ENCODE measurements at regions not wholly inside any gene's neighbourhood (a gene's known extent, or its start where the extent isn't known, plus 50 kb on each side); places are given as distances from the start of the nearest gene placed in this dataset.

DNA sequence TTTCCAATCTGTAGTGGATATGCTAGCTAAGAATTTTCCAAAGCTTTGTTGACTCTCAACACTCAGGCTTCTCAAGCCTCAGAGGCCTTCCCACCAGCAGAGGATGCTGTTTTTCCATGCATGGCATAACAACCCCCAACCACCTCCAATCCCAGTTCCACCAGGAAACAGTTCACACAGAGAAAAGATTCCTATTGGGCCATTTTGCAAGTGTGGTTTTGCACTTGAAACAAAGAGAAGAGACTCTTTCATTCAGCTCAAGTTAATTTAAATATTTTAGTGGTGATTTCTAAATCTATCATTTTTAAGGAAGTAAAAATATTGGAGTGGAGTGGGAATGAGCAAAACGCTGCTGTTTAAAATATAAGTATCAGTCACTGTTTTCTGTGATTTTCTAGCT lies 105.6 kb upstream of the COL1A2 start:
- Histone ChIP-seq H3F3A (replicated peaks; ENCODE audit: insufficient read depth) (no peaks in the 10 kb centered on the region), H3K9me2 (no peaks in the 10 kb centered on the region), H3K27ac (ENCODE audit: low read depth in 2 of 2, low read length in 1 of 2) (no peak overlapping the region; a peak in 1 of 4 replicates), H3K9ac (no peak overlapping the region), H3K36me3 (replicated peaks in 1 of 2; ENCODE audit: control insufficient read depth in 1 of 2, insufficient read depth in 2 of 2, low read length in 1 of 2) (no peaks in the 10 kb centered on the region), H3K27me3 (ENCODE audit: insufficient read depth) (no peaks in the 10 kb centered on the region), H2AFZ (ENCODE audit: low read depth) (peak overlapping the region; percentile 36), H3K79me2 (ENCODE audit: insufficient read depth) (no peaks in the 10 kb centered on the region), H3K4me2 (no peak overlapping the region), H3K9me3 (no peaks in the 10 kb centered on the region), H3K4me1 (ENCODE audit: control insufficient read depth in 1 of 2, insufficient read depth in 2 of 2, low read depth in 1 of 2, low read length in 1 of 2) (peaks cover 2 to 4% of the 10 kb centered on the region in 2 experiments; a peak in 2 of 4 replicates), H4K20me1 (ENCODE audit: insufficient read depth) (no peaks in the 10 kb centered on the region), H3K4me3 (ENCODE audit: low read depth in 2 of 2, low read length in 1 of 2) (no peak overlapping the region; a peak in 1 of 4 replicates)
- POLR2A ChIA-PET: no interaction called here
- no peak for TF ChIP-seq POLR2AphosphoS5 (IDR thresholded peaks at IDR 0.05; ENCODE audit: low read depth, low read length)
- peak; percentile 100 for TF ChIP-seq RAD21 (IDR thresholded peaks at IDR 0.05; ENCODE audit: low read length)
- TF ChIP-seq TCF12 (IDR thresholded peaks at IDR 0.05): peak; percentile 36; the same call in 1 of the 2 replicates
- 0 out of 2 replicates have a peak, but pooled peaks have one; percentile 29 for TF ChIP-seq RCOR1 (IDR thresholded peaks at IDR 0.05; ENCODE audit: low read length)
- TF ChIP-seq USF2 (IDR thresholded peaks at IDR 0.05; ENCODE audit: borderline replicate concordance, low read depth, low read length): no peak
- no peak; a peak in 2 of 4 replicates for TF ChIP-seq EP300 (IDR thresholded peaks at IDR 0.05; ENCODE audit: borderline replicate concordance in 1 of 2, low read depth in 1 of 2, low read length in 1 of 2)
- TF ChIP-seq SMC3 (IDR thresholded peaks at IDR 0.05; ENCODE audit: low read depth, low read length): peak; percentile 100
- TF ChIP-seq SIN3A (IDR thresholded peaks at IDR 0.05; ENCODE audit: borderline replicate concordance, low read depth, low read length): peak; percentile 41; the same call in 1 of the 2 replicates
- TF ChIP-seq NRF1 (IDR thresholded peaks at IDR 0.05; ENCODE audit: low read depth, low read length): no peak
- TF ChIP-seq REST (IDR thresholded peaks at IDR 0.05; ENCODE audit: low read depth, low read length): 0 out of 2 replicates have a peak, but pooled peaks have one; percentile 20
- peak; percentile 67 for TF ChIP-seq CHD2 (IDR thresholded peaks at IDR 0.05; ENCODE audit: low read length, partially characterized antibody)
- TF ChIP-seq ELF1 (IDR thresholded peaks at IDR 0.05): peak; percentile 55; the same call in 1 of the 2 replicates
- peak; percentile 58; the same call in 1 of the 2 replicates for TF ChIP-seq MAX (IDR thresholded peaks at IDR 0.05; ENCODE audit: low read depth)
- peak; percentile 100 for TF ChIP-seq CTCF (IDR thresholded peaks at IDR 0.05)
- TF ChIP-seq YY1 (IDR thresholded peaks at IDR 0.05; ENCODE audit: low read depth): no peak
- TF ChIP-seq GABPA (IDR thresholded peaks at IDR 0.05; ENCODE audit: low read depth): peak; percentile 21; the same call in 1 of the 2 replicates
- no peak for TF ChIP-seq MEF2A (IDR thresholded peaks at IDR 0.05; ENCODE audit: borderline replicate concordance, low read depth)
- no peak for TF ChIP-seq JUND (IDR thresholded peaks at IDR 0.05)
- peak; percentile 85; the same call in 1 of the 2 replicates for TF ChIP-seq RFX5 (IDR thresholded peaks at IDR 0.05; ENCODE audit: low read length)
- DNase-seq: peak; percentile 68
- WGBS (ENCODE audit: low lambda C conversion rate): 95% methylated on average over 1 of the region's 1 CpG
- CTCF ChIA-PET: interaction anchor here (0.5 to 18.6 kb wide), 65 partner anchors 8 to 1405 kb away, joined by 3 to 344 read pairs (median 4); partner anchors contain the start of genes COL1A2, GNG11 and SGCE

Measured in SK-N-SH (cell line).